ENCODE measurements at regions not wholly inside any gene's neighbourhood (a gene's known extent, or its start where the extent isn't known, plus 50 kb on each side); places are given as distances from the start of the nearest gene placed in this dataset.

- intact Hi-C loops (cut with DNase I) = loop anchor here in 6 of 10 donors (5.0 to 10.0 kb wide), 3 partner anchors 265 to 495 kb away; no protein-coding TSS in a partner anchor
- Histone ChIP-seq H3K27ac (no peak overlapping the region), H3K4me1 (no peaks in the 10 kb centered on the region), H3K36me3 (no peaks in the 10 kb centered on the region), H3K9me3 (no peaks in the 10 kb centered on the region), H3K4me3 (no peak overlapping the region), H3K27me3 (no peaks in the 10 kb centered on the region)
- DNase-seq = no peak
- TF ChIP-seq CTCF (IDR thresholded peaks at IDR 0.05) = no peak
- TF ChIP-seq POLR2A (IDR thresholded peaks at IDR 0.05) = no peak
- 47 to 64% (median 61%) methylated on average over 2 to 4 of the region's 4 CpGs for WGBS, 4 donors
- ATAC-seq = no peak
Measured at GRCh38 chr16:49179714-49180330, 101.8 kb downstream of the CBLN1 start.

- no peak overlapping the region for H3K27ac ChIP-seq
- TF ChIP-seq CTCF (IDR thresholded peaks at IDR 0.05) (no peak), POLR2A (IDR thresholded peaks at IDR 0.05) (no peak)
- peaks cover 0 to 9% (median 0%) of the 10 kb centered on the region in 9 donors for H3K27me3 ChIP-seq
- WGBS, 4 donors = 69 to 85% (median 77%) methylated on average over 1 of the region's 1 CpG
- no peaks in the 10 kb centered on the region for H3K4me1 ChIP-seq
- ATAC-seq (no peak), DNase-seq (no peak)
- no peak overlapping the region for H3K4me3 ChIP-seq
- peaks cover 0 to 3% (median 0%) of the 10 kb centered on the region in 12 donors for H3K9me3 ChIP-seq
- intact Hi-C loops (cut with DNase I) = no loop called here
- H3K36me3 ChIP-seq = no peaks in the 10 kb centered on the region
Measured at GRCh38 chr16:49168126-49168525, 113.5 kb downstream of the CBLN1 start.

- no peak overlapping the region for H3K27ac ChIP-seq
- TF ChIP-seq CTCF (IDR thresholded peaks at IDR 0.05) = no peak
- TF ChIP-seq POLR2A (IDR thresholded peaks at IDR 0.05) = no peak
- H3K27me3 ChIP-seq = peaks cover 0 to 4% (median 0%) of the 10 kb centered on the region in 9 donors
- no peak overlapping the region for H3K4me3 ChIP-seq
- H3K4me1 ChIP-seq = no peaks in the 10 kb centered on the region
- H3K9me3 ChIP-seq = peaks cover 0 to 3% (median 0%) of the 10 kb centered on the region in 12 donors
- WGBS, 4 donors = 91 to 97% (median 93%) methylated on average over 1 of the region's 1 CpG
- no peaks in the 10 kb centered on the region for H3K36me3 ChIP-seq
- ATAC-seq = no peak
- intact Hi-C loops (cut with DNase I) = no loop called here
- DNase-seq = no peak
Measured at GRCh38 chr16:49165025-49165424, 116.6 kb downstream of the CBLN1 start.

GRCh38 chr16:49161191-49161590, 120.4 kb downstream of the CBLN1 start:
- intact Hi-C loops (cut with DNase I) = no loop called here
- Histone ChIP-seq H3K4me1 (no peaks in the 10 kb centered on the region), H3K4me3 (no peak overlapping the region), H3K27me3 (peaks cover 0 to 4% (median 0%) of the 10 kb centered on the region in 9 donors), H3K36me3 (no peaks in the 10 kb centered on the region), H3K27ac (no peak overlapping the region), H3K9me3 (peaks cover 0 to 3% (median 0%) of the 10 kb centered on the region in 12 donors)
- DNase-seq (no peak), ATAC-seq (no peak)
- WGBS, 4 donors = 81 to 84% (median 83%) methylated on average over 2 of the region's 2 CpGs
- TF ChIP-seq CTCF (IDR thresholded peaks at IDR 0.05) (no peak), POLR2A (IDR thresholded peaks at IDR 0.05) (no peak)
